IMR-90 (cell line): ENCODE measurements at regions not wholly inside any gene's neighbourhood (a gene's known extent, or its start where the extent isn't known, plus 50 kb on each side); places are given as distances from the start of the nearest gene placed in this dataset.

Source experiments
- ATAC-seq: fragments of 200-7000 bp; cut with Tn5 transposase; 2 replicates; pipeline ENCODE4 v1.9.1; 2020; ENCODE audit warnings: low read depth, mild to moderate bottlenecking, moderate library complexity
- BruUV-seq: library from RNA; stranded (reverse); fragments of 400-500 nt; replicated peaks from 2 replicates; lab custom pipeline; 2021; lab: Mats Ljungman, UMichigan
- CTCF ChIA-PET: fragments of 300-600 bp; formaldehyde crosslinking; extraction: SDS; loops from one replicate; lab custom pipeline; 2021; ENCODE audit warnings: antibody characterized with exemption; lab: Yijun Ruan, JAX
- POLR2A ChIA-PET: fragments of 300-600 bp; sonication (Branson Sonifier 250); formaldehyde crosslinking; loops from one replicate; lab custom pipeline; 2022; ENCODE audit warnings: antibody characterized with exemption; ENCODE audit not compliant: unreplicated experiment; lab: Charles Lee
- DNase-seq: peaks from one replicate; pipeline ENCODE4 v3.0.0; 2013
- H2AFZ ChIP-seq: replicated peaks from 2 replicates; pipeline ENCODE3; 2013; ENCODE audit warnings: low read length, mild to moderate bottlenecking; ENCODE audit not compliant: poor library complexity
- H2AK5ac ChIP-seq: 2 replicates; pipeline ENCODE4 v1.6.1; 2013; ENCODE audit warnings: low read depth, low read length, inconsistent platforms
- H2AK9ac ChIP-seq: replicated peaks from 2 replicates; pipeline ENCODE3; 2013; ENCODE audit warnings: mild to moderate bottlenecking, low read depth, low read length, moderate library complexity; ENCODE audit not compliant: poor library complexity
- H2BK120ac ChIP-seq: 2 replicates; pipeline ENCODE4 v1.6.1; 2013; ENCODE audit warnings: low read depth, low read length, inconsistent platforms
- H2BK15ac ChIP-seq: 3 replicates; pipeline ENCODE4 v1.6.1; 2013; ENCODE audit warnings: low read depth, low read length, inconsistent platforms
- H2BK20ac ChIP-seq: 2 replicates; pipeline ENCODE4 v1.6.1; 2013; ENCODE audit warnings: low read depth, mild to moderate bottlenecking, inconsistent platforms, low read length, moderate library complexity
- H2BK5ac ChIP-seq: 2 replicates; pipeline ENCODE4 v1.6.1; 2013; ENCODE audit warnings: mild to moderate bottlenecking, low read depth, low read length, inconsistent platforms; ENCODE audit not compliant: poor library complexity, severe bottlenecking
- H3K14ac ChIP-seq: replicated peaks from 2 replicates; pipeline ENCODE4 v1.6.1; 2013; ENCODE audit warnings: low read depth, low read length, inconsistent platforms
- H3K18ac ChIP-seq: 2 replicates; pipeline ENCODE4 v1.6.1; 2013; ENCODE audit warnings: low read depth, low read length, control low read depth
- H3K23ac ChIP-seq: 2 replicates; pipeline ENCODE4 v1.6.1; 2013; ENCODE audit warnings: low read depth, low read length, inconsistent platforms
- H3K27ac ChIP-seq: 2 replicates; pipeline ENCODE4 v1.5.1; 2013; ENCODE audit warnings: mild to moderate bottlenecking, control low read depth, low read length; ENCODE audit not compliant: insufficient read depth
- H3K27me3 ChIP-seq: 2 replicates; pipeline ENCODE4 v1.6.1; 2013; ENCODE audit warnings: low read length; ENCODE audit not compliant: control insufficient read depth, insufficient read depth
- H3K36me3 ChIP-seq: 2 replicates; pipeline ENCODE4 v1.6.1; 2013; ENCODE audit warnings: low read length, mixed read lengths; ENCODE audit not compliant: control insufficient read depth, insufficient read depth
- H3K4ac ChIP-seq: 2 replicates; pipeline ENCODE4 v1.6.1; 2013; ENCODE audit warnings: low read depth, low read length, inconsistent platforms
- H3K4me1 ChIP-seq: 2 replicates; pipeline ENCODE4 v1.6.1; 2013; ENCODE audit warnings: low read length, mixed read lengths; ENCODE audit not compliant: control insufficient read depth, insufficient read depth
- H3K4me2 ChIP-seq: 2 replicates; pipeline ENCODE4 v1.6.1; 2013; ENCODE audit warnings: low read depth, mild to moderate bottlenecking, control low read depth, low read length, moderate library complexity
- H3K4me3 ChIP-seq: 2 replicates; pipeline ENCODE4 v1.5.1; 2013; ENCODE audit warnings: low read depth, mild to moderate bottlenecking, control low read depth, low read length, moderate library complexity; ENCODE audit not compliant: insufficient read depth
- H3K56ac ChIP-seq: 2 replicates; pipeline ENCODE4 v1.6.1; 2013; ENCODE audit warnings: low read length, inconsistent platforms; ENCODE audit not compliant: insufficient read depth; ENCODE audit errors: extremely low read depth
- H3K79me1 ChIP-seq, 2 experiments: 2 replicates each; pipeline ENCODE4 v1.6.1; 2013; ENCODE audit warnings: low read length in 2 of 2, inconsistent platforms in 1 of 2, low read depth in 1 of 2
- H3K9ac ChIP-seq: 2 replicates; pipeline ENCODE4 v1.6.1; 2013; ENCODE audit warnings: low read depth, low read length, control low read depth
- H3K9me1 ChIP-seq: 2 replicates; pipeline ENCODE4 v1.6.1; 2013; ENCODE audit warnings: low read length, inconsistent platforms; ENCODE audit not compliant: insufficient read depth
- H3K9me3 ChIP-seq: 2 replicates; pipeline ENCODE4 v1.6.1; 2013; ENCODE audit warnings: low read length; ENCODE audit not compliant: control insufficient read depth, insufficient read depth
- H4K20me1 ChIP-seq: 2 replicates; pipeline ENCODE4 v1.6.1; 2013; ENCODE audit warnings: low read length, inconsistent platforms; ENCODE audit not compliant: insufficient read depth
- H4K5ac ChIP-seq: 2 replicates; pipeline ENCODE4 v1.6.1; 2013; ENCODE audit warnings: mild to moderate bottlenecking, low read depth, low read length, control low read depth
- H4K8ac ChIP-seq, 2 experiments: 2 replicates each; pipeline ENCODE4 v1.6.1; 2013; ENCODE audit warnings: low read depth in 2 of 2, low read length in 2 of 2, control low read depth in 1 of 2, inconsistent platforms in 1 of 2
- H4K91ac ChIP-seq: 2 replicates; pipeline ENCODE4 v1.6.1; 2013; ENCODE audit warnings: low read depth, low read length, inconsistent platforms; ENCODE audit not compliant: insufficient read depth
- CEBPB ChIP-seq: IDR thresholded peaks from 2 replicates; pipeline ENCODE4 v1.6.1; 2012; ENCODE audit warnings: low read depth, low read length, improper control_type of control experiment
- NFE2L2 ChIP-seq: fragments of 150-350 bp; IDR thresholded peaks from 2 replicates; pipeline ENCODE4 v1.6.1; 2016; ENCODE audit warnings: low read depth, mild to moderate bottlenecking, low read length
- WGBS, 2 experiments: methylation state at CpG; one replicate each; pipeline versions ENCODE4 v1.1.5 to v1.1.7; 2013; ENCODE audit warnings: missing lambda C conversion rate in 2 of 2; ENCODE audit not compliant: insufficient read length in 1 of 2; ENCODE audit errors: extremely low coverage in 2 of 2; 5-methylcytosine and 5-hydroxymethylcytosine counted together
- dilution Hi-C: fragments of 300-500 bp; cut with HindIII; formaldehyde crosslinking; loops from one replicate; pipeline ENCODE4 v1.14.3; 2018; ENCODE audit warnings: low sequenced_read_pairs; ENCODE audit not compliant: unreplicated experiment
- in situ Hi-C: fragments of 300-500 bp; cut with MboI; formaldehyde crosslinking; loops from 3 replicates; pipeline ENCODE4 v1.14.3; 2019; ENCODE audit warnings: low sequenced_read_pairs, inconsistent platforms, mixed read lengths
- intact Hi-C: fragments of 100-400 bp; cut with micrococcal nuclease; formaldehyde crosslinking; loops from 2 replicates; pipeline ENCODE4 v1.10.0; 2022

DNA sequence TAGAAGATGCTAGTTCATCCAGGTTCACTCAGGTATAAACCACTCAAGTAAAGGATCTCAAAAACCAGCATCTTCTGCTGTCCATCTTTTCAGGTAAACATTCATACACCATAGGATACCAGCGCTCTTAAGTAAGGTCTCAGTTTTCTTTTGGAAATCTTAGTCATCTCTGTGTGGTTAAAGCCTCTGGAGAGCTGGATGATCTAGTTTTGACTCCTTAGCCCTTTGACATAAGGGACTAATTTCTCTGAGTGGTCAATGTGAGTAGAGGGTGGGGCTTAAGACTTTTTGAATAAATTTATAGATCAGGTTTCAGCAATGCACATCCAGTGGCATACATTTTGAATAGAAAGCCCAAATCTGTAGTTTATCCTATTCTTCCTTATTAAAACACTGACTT, 92.3 kb downstream of the CTH start:
- H3K18ac ChIP-seq = no peak overlapping the region
- H4K91ac ChIP-seq = no peak overlapping the region
- DNase-seq (peak; percentile 39), ATAC-seq (no peak)
- in situ Hi-C loops = no loop called here
- no peak overlapping the region for H3K23ac ChIP-seq
- no peak overlapping the region for H3K27ac ChIP-seq
- no peaks in the 10 kb centered on the region for H4K20me1 ChIP-seq
- H3K14ac ChIP-seq = no peak overlapping the region
- no peak overlapping the region for H3K4ac ChIP-seq
- H3K27me3 ChIP-seq = peaks cover 3% of the 10 kb centered on the region; the same call in 1 of the 2 replicates
- H2BK120ac ChIP-seq = no peak overlapping the region
- no peaks in the 10 kb centered on the region for H3K9me1 ChIP-seq
- no peak overlapping the region for H4K8ac ChIP-seq
- no peak overlapping the region for H3K4me3 ChIP-seq
- intact Hi-C loops = no loop called here
- H3K56ac ChIP-seq = no peak overlapping the region
- no peak overlapping the region for H4K5ac ChIP-seq
- H3K79me1 ChIP-seq = no peaks in the 10 kb centered on the region
- no peak overlapping the region for H3K4me2 ChIP-seq
- BruUV-seq = no TSS peak
- TF ChIP-seq NFE2L2 (no peak), CEBPB (no peak)
- dilution Hi-C loops = no loop called here
- no peaks in the 10 kb centered on the region for H3K4me1 ChIP-seq
- no peaks in the 10 kb centered on the region for H3K9me3 ChIP-seq
- no peak overlapping the region for H2AFZ ChIP-seq
- ChIA-PET POLR2A (no interaction called here), CTCF (interaction anchor here (0.6 kb wide), 1 partner anchor 1465 kb away, joined by 3 read pairs; no protein-coding TSS in a partner anchor)
- no peaks in the 10 kb centered on the region for H3K36me3 ChIP-seq
- no peak overlapping the region for H3K9ac ChIP-seq
- no peak overlapping the region for H2BK15ac ChIP-seq
- no peak overlapping the region for H2BK20ac ChIP-seq
- no peak overlapping the region for H2AK9ac ChIP-seq
- WGBS, 2 experiments = no CpG with 5 or more reads among the region's 1 CpG
- no peak overlapping the region for H2AK5ac ChIP-seq
- no peak overlapping the region for H2BK5ac ChIP-seq
